ENCODE measurements at regions not wholly inside any gene's neighbourhood (a gene's known extent, or its start where the extent isn't known, plus 50 kb on each side); places are given as distances from the start of the nearest gene placed in this dataset.

GRCh38 chr20:58154113-58154512 lies 74.3 kb downstream of the ANKRD60 start:
- Histone ChIP-seq H3K4me1 (ENCODE audit: insufficient read depth, low read length) (no peaks in the 10 kb centered on the region), H4K5ac (ENCODE audit: insufficient read length, low read depth, low read length) (no peak overlapping the region), H4K8ac (replicated peaks; ENCODE audit: insufficient read length, low read depth, low read length) (no peak overlapping the region), H2BK120ac (ENCODE audit: low read depth, low read length, poor library complexity, severe bottlenecking) (no peak overlapping the region), H3K4me2 (ENCODE audit: insufficient read depth, insufficient read length, low read length) (no peak overlapping the region), H2BK20ac (ENCODE audit: low read depth, low read length, poor library complexity, severe bottlenecking) (no peak overlapping the region), H2AFZ (ENCODE audit: low read length) (no peak overlapping the region), H2BK5ac (ENCODE audit: insufficient read length, low read length) (no peak overlapping the region), H2AK5ac (ENCODE audit: insufficient read length, low read length) (no peak overlapping the region), H3K18ac (ENCODE audit: insufficient read length, low read depth, low read length) (no peak overlapping the region), H4K20me1 (ENCODE audit: control insufficient read depth, insufficient read depth, insufficient read length) (no peaks in the 10 kb centered on the region), H3K56ac (ENCODE audit: insufficient read length, low read depth, low read length) (no peak overlapping the region), H3K9ac (ENCODE audit: extremely low read depth, insufficient read length, low read length) (no peak overlapping the region), H3K23ac (ENCODE audit: insufficient read length, low read depth, low read length) (no peak overlapping the region), H3K14ac (ENCODE audit: insufficient read depth, low read length) (no peak overlapping the region), H3K27ac (ENCODE audit: insufficient read length, low read depth, low read length) (no peak overlapping the region), H3T11ph (ENCODE audit: low read length) (no peak overlapping the region), H4K91ac (ENCODE audit: insufficient read length, low read depth, low read length) (no peak overlapping the region), H3K23me2 (ENCODE audit: insufficient read length, low read depth, low read length, poor library complexity, severe bottlenecking) (peaks cover 3% of the 10 kb centered on the region), H3K27me3 (ENCODE audit: insufficient read depth, low read length) (no peaks in the 10 kb centered on the region; the same call in 1 of the 2 replicates), H2BK12ac (ENCODE audit: insufficient read length, low read depth, low read length) (no peak overlapping the region), H3K9me3 (ENCODE audit: control insufficient read depth, low read depth, low read length) (no peaks in the 10 kb centered on the region), H3K79me2 (ENCODE audit: insufficient read depth, low read length) (no peaks in the 10 kb centered on the region), H3K4ac (ENCODE audit: low read depth, low read length) (no peak overlapping the region), H2BK15ac (ENCODE audit: low read depth, low read length) (no peak overlapping the region), H3K79me1 (ENCODE audit: insufficient read depth, low read depth, low read length, poor library complexity, severe bottlenecking) (no peaks in the 10 kb centered on the region)
- Mint-ChIP-seq H3K9me3 (no peaks in the 10 kb centered on the region; a peak in 2 of 5 replicates), H3K4me1 (peaks cover 9 to 13% of the 10 kb centered on the region in 2 experiments), H3K36me3 (ENCODE audit: insufficient read depth in 1 of 3, low read depth in 3 of 3) (no peaks in the 10 kb centered on the region), H3K27me3 (ENCODE audit: low read depth) (peaks cover 48% of the 10 kb centered on the region), H3K4me3 (no peak overlapping the region), H3K27ac (no peak overlapping the region)
- no CpG with 5 or more reads among the region's 1 CpG for WGBS (ENCODE audit: extremely low coverage, insufficient read length, low lambda C conversion rate)
- TF ChIP-seq CTCF (conservative IDR thresholded peaks at IDR 0.05), result no peak
- no peak for DNase-seq
